ENCODE measurements at regions not wholly inside any gene's neighbourhood (a gene's known extent, or its start where the extent isn't known, plus 50 kb on each side); places are given as distances from the start of the nearest gene placed in this dataset.

DNA sequence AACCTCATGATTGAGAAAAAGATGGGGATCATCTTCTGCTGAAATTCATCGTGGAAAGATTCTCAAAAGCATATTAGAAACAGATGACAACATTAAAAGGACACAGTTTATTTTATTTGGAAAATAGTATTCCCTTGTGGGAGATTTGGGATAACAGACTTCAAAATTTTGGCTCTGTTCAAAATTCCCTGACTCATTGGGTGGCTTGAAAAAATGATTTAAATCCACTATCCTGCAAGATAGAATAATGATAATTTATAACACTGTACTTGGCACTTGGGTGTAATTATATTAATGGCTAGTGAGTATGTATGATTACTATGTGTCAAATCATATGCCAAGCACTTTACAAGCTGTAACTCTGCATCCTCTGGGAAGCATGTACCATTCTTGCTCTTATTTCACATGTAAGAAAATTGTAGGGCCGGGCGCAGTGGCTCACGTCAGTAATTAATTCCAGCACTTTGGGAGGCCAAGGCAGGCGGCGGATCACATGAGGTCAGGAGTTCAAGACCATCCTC is 128.8 kb downstream of the LMNTD1 start:
- Mint-ChIP-seq H3K4me1 (no peaks in the 10 kb centered on the region), H3K27ac (no peak overlapping the region), H3K9me3 (no peaks in the 10 kb centered on the region), H3K36me3 (no peaks in the 10 kb centered on the region), H3K4me3 (no peak overlapping the region), H3K27me3 (peaks cover 0 to 5% of the 10 kb centered on the region in 2 donors)
- H3K9me3 ChIP-seq (ENCODE audit: control insufficient read depth in 1 of 2, low read length in 2 of 2) = no peaks in the 10 kb centered on the region
- H3K27ac ChIP-seq (ENCODE audit: low read depth, low read length) = no peak overlapping the region
- ChIA-PET POLR2A (ENCODE audit: partially characterized antibody) (no interaction called here), CTCF (ENCODE audit: partially characterized antibody) (interaction anchor here (0.9 kb wide), 1 partner anchor 12 kb away, joined by 4 read pairs; no protein-coding TSS in a partner anchor)
- no peaks in the 10 kb centered on the region for H3K4me1 ChIP-seq (ENCODE audit: insufficient read depth, low read length)
- intact Hi-C loops (cut with micrococcal nuclease) = no loop called here
- H3K4me3 ChIP-seq (ENCODE audit: low read length in 2 of 2) = no peak overlapping the region
- no peak for DNase-seq
- no peaks in the 10 kb centered on the region for H3K36me3 ChIP-seq (ENCODE audit: insufficient read depth, low read length)
- no peaks in the 10 kb centered on the region for H3K27me3 ChIP-seq (ENCODE audit: insufficient read depth, low read length)

GRCh38 chr12:25423355-25424050 is 129.6 kb downstream of the LMNTD1 start:
- no peaks in the 10 kb centered on the region for H3K9me3 Mint-ChIP-seq
- Histone ChIP-seq H3K27me3 (ENCODE audit: insufficient read depth, low read length) (no peaks in the 10 kb centered on the region), H3K4me3 (ENCODE audit: low read length in 2 of 2) (no peak overlapping the region), H3K27ac (ENCODE audit: low read depth, low read length) (no peak overlapping the region), H3K36me3 (ENCODE audit: insufficient read depth, low read length) (no peaks in the 10 kb centered on the region), H3K4me1 (ENCODE audit: insufficient read depth, low read length) (no peaks in the 10 kb centered on the region), H3K9me3 (ENCODE audit: control insufficient read depth in 1 of 2, low read length in 2 of 2) (no peaks in the 10 kb centered on the region)
- POLR2A ChIA-PET (ENCODE audit: partially characterized antibody) = no interaction called here
- intact Hi-C loops (cut with micrococcal nuclease) = no loop called here
- H3K27me3 Mint-ChIP-seq = peaks cover 0 to 5% of the 10 kb centered on the region in 2 donors
- CTCF ChIA-PET (ENCODE audit: partially characterized antibody) = interaction anchor here (0.9 kb wide), 1 partner anchor 11 kb away, joined by 4 read pairs; no protein-coding TSS in a partner anchor
- no peak for DNase-seq
- H3K36me3 Mint-ChIP-seq = no peaks in the 10 kb centered on the region
- no peaks in the 10 kb centered on the region for H3K4me1 Mint-ChIP-seq
- H3K4me3 Mint-ChIP-seq = no peak overlapping the region
- H3K27ac Mint-ChIP-seq = no peak overlapping the region

DNA sequence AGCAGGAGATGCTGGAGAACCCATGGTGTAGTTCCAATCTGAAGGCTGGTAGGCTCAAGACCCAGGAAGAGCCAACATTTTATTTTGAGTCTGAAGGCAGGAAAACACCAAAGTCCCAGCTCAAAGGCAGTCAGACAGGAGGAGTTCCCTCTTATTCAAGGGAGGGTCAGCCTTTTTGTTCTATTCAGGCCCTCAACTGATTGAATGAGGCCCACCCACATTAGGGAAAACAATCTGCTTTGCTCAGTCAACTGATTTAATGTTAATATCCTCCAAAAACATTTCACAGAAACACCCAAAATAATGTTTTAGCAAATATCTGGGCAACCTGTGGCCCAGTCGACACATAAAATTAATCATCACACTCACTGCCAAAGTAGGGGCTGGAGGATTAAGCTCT is 130.8 kb downstream of the LMNTD1 start:
- Mint-ChIP-seq H3K27ac (no peak overlapping the region), H3K4me3 (no peak overlapping the region), H3K4me1 (no peaks in the 10 kb centered on the region), H3K9me3 (no peaks in the 10 kb centered on the region), H3K36me3 (no peaks in the 10 kb centered on the region), H3K27me3 (peaks cover 0 to 5% of the 10 kb centered on the region in 2 donors)
- Histone ChIP-seq H3K9me3 (ENCODE audit: control insufficient read depth in 1 of 2, low read length in 2 of 2) (no peaks in the 10 kb centered on the region), H3K27ac (ENCODE audit: low read depth, low read length) (no peak overlapping the region), H3K27me3 (ENCODE audit: insufficient read depth, low read length) (no peaks in the 10 kb centered on the region), H3K4me3 (ENCODE audit: low read length in 2 of 2) (no peak overlapping the region), H3K4me1 (ENCODE audit: insufficient read depth, low read length) (no peaks in the 10 kb centered on the region), H3K36me3 (ENCODE audit: insufficient read depth, low read length) (no peaks in the 10 kb centered on the region)
- intact Hi-C loops (cut with micrococcal nuclease) = no loop called here
- CTCF ChIA-PET (ENCODE audit: partially characterized antibody) = interaction anchor here (1.1 kb wide), 1 partner anchor 14 kb away, joined by 3 read pairs; no protein-coding TSS in a partner anchor
- DNase-seq = no peak
- POLR2A ChIA-PET (ENCODE audit: partially characterized antibody) = no interaction called here

DNA sequence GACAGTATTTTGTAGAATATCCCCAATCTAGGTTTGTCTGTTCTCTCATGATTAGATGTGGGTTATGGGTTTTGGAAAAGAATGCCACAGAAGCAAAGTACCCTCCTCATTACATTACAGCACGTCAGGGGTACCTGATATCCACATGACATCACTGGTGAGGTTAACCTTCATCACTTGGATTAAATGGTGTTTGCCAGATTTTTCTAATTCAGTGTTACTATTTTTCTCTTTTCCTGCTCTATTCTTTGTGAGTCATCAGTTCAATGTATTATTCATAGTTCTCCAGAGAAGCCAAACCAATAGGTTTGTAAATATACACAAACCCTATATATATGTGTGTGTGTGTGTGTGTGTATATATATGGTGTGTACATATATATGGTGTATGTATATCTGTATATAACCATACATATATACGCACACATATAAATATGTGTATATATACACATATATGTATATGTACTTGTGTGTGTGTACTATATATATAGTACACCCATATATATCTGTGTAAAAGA is 131.4 kb downstream of the LMNTD1 start:
- no peaks in the 10 kb centered on the region for H3K36me3 Mint-ChIP-seq
- H3K27me3 ChIP-seq (ENCODE audit: insufficient read depth, low read length) = no peaks in the 10 kb centered on the region
- H3K36me3 ChIP-seq (ENCODE audit: insufficient read depth, low read length) = no peaks in the 10 kb centered on the region
- peaks cover 0 to 3% of the 10 kb centered on the region in 2 donors for H3K27me3 Mint-ChIP-seq
- ChIA-PET CTCF (ENCODE audit: partially characterized antibody) (interaction anchor here (1.1 kb wide), 1 partner anchor 15 kb away, joined by 3 read pairs; no protein-coding TSS in a partner anchor), POLR2A (ENCODE audit: partially characterized antibody) (no interaction called here)
- H3K4me3 Mint-ChIP-seq = no peak overlapping the region
- H3K27ac Mint-ChIP-seq = no peak overlapping the region
- DNase-seq = no peak
- no peaks in the 10 kb centered on the region for H3K9me3 Mint-ChIP-seq
- intact Hi-C loops (cut with micrococcal nuclease) = no loop called here
- no peak overlapping the region for H3K4me3 ChIP-seq (ENCODE audit: low read length in 2 of 2)
- no peaks in the 10 kb centered on the region for H3K9me3 ChIP-seq (ENCODE audit: control insufficient read depth in 1 of 2, low read length in 2 of 2)
- H3K27ac ChIP-seq (ENCODE audit: low read depth, low read length) = no peak overlapping the region
- no peaks in the 10 kb centered on the region for H3K4me1 Mint-ChIP-seq
- H3K4me1 ChIP-seq (ENCODE audit: insufficient read depth, low read length) = no peaks in the 10 kb centered on the region

GRCh38 chr12:25420116-25420515 is 133.0 kb downstream of the LMNTD1 start:
- Histone ChIP-seq H3K27me3 (ENCODE audit: insufficient read depth, low read length) (no peaks in the 10 kb centered on the region), H3K36me3 (ENCODE audit: insufficient read depth, low read length) (no peaks in the 10 kb centered on the region), H3K4me1 (ENCODE audit: insufficient read depth, low read length) (no peaks in the 10 kb centered on the region), H3K27ac (ENCODE audit: low read depth, low read length) (no peak overlapping the region), H3K9me3 (ENCODE audit: control insufficient read depth in 1 of 2, low read length in 2 of 2) (no peaks in the 10 kb centered on the region), H3K4me3 (ENCODE audit: low read length in 2 of 2) (no peak overlapping the region)
- no peaks in the 10 kb centered on the region for H3K9me3 Mint-ChIP-seq
- intact Hi-C loops (cut with micrococcal nuclease) = no loop called here
- CTCF ChIA-PET (ENCODE audit: partially characterized antibody) = no interaction called here
- no peak overlapping the region for H3K27ac Mint-ChIP-seq
- H3K27me3 Mint-ChIP-seq = peaks cover 0 to 3% of the 10 kb centered on the region in 2 donors
- H3K4me1 Mint-ChIP-seq = no peaks in the 10 kb centered on the region
- POLR2A ChIA-PET (ENCODE audit: partially characterized antibody) = no interaction called here
- H3K36me3 Mint-ChIP-seq = no peaks in the 10 kb centered on the region
- no peak for DNase-seq
- H3K4me3 Mint-ChIP-seq = no peak overlapping the region

DNA sequence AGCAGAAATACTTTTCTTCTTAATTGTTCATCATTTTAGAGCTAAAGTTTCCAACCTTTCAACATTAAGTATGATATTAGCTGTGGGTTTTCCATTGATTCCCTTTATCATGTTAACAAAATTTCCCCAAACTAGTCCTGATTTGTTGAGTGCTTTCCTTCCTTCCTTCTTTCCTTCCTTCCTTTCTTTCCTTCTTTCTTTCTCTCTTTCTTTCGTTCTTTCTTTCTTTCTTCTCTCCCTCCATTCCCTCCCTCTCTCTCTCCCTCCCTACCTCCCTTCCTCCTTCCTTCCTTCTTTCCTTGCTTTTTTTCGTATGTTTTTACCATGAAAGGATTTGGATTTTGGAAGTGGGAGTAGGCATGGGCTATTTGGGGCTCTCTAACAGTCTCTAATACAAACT is 133.5 kb downstream of the LMNTD1 start:
- intact Hi-C loops (cut with micrococcal nuclease) = no loop called here
- no peak overlapping the region for H3K27ac ChIP-seq (ENCODE audit: low read depth, low read length)
- ChIA-PET CTCF (ENCODE audit: partially characterized antibody) (no interaction called here), POLR2A (ENCODE audit: partially characterized antibody) (no interaction called here)
- no peak overlapping the region for H3K27ac Mint-ChIP-seq
- no peaks in the 10 kb centered on the region for H3K27me3 ChIP-seq (ENCODE audit: insufficient read depth, low read length)
- H3K27me3 Mint-ChIP-seq = peaks cover 0 to 3% of the 10 kb centered on the region in 2 donors
- no peak overlapping the region for H3K4me3 ChIP-seq (ENCODE audit: low read length in 2 of 2)
- H3K9me3 Mint-ChIP-seq = no peaks in the 10 kb centered on the region
- H3K36me3 ChIP-seq (ENCODE audit: insufficient read depth, low read length) = no peaks in the 10 kb centered on the region
- no peak overlapping the region for H3K4me3 Mint-ChIP-seq
- no peaks in the 10 kb centered on the region for H3K4me1 ChIP-seq (ENCODE audit: insufficient read depth, low read length)
- H3K9me3 ChIP-seq (ENCODE audit: control insufficient read depth in 1 of 2, low read length in 2 of 2) = no peaks in the 10 kb centered on the region
- no peaks in the 10 kb centered on the region for H3K36me3 Mint-ChIP-seq
- DNase-seq = no peak
- H3K4me1 Mint-ChIP-seq = no peaks in the 10 kb centered on the region

DNA sequence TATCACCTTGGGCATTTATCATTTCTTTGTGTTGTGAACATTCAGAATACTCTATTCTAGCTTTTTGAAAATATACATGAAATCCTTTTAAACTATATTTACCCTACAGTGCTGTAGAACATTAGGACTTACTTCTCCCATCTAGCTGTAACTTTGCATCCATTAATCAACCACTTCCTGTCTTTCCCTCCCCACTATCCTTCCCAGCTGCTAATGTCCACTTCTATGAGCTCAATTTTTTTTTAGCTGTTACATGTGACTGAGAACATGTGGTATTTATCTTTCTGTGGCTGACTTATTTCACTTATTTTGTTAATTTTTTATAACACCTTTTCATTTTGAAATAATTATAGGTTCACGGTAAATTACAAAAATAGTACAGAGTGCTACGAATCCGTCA is 136.0 kb downstream of the LMNTD1 start:
- POLR2A ChIA-PET (ENCODE audit: partially characterized antibody) = no interaction called here
- Mint-ChIP-seq H3K9me3 (peaks cover 0 to 2% (median 0%) of the 10 kb centered on the region in 8 donors), H3K4me3 (no peak overlapping the region), H3K36me3 (no peaks in the 10 kb centered on the region), H3K4me1 (no peaks in the 10 kb centered on the region), H3K27ac (no peak overlapping the region), H3K27me3 (peaks cover 2 to 3% of the 10 kb centered on the region in 2 donors)
- H3K4me1 ChIP-seq (ENCODE audit: insufficient read depth, low read length) = no peaks in the 10 kb centered on the region
- no peak for DNase-seq
- no peak overlapping the region for H3K4me3 ChIP-seq (ENCODE audit: low read length in 2 of 2)
- H3K36me3 ChIP-seq (ENCODE audit: insufficient read depth, low read length) = no peaks in the 10 kb centered on the region
- H3K27me3 ChIP-seq (ENCODE audit: insufficient read depth, low read length) = no peaks in the 10 kb centered on the region
- intact Hi-C loops (cut with micrococcal nuclease) = no loop called here
- H3K27ac ChIP-seq (ENCODE audit: low read depth, low read length) = no peak overlapping the region
- no peaks in the 10 kb centered on the region for H3K9me3 ChIP-seq (ENCODE audit: control insufficient read depth in 1 of 2, low read length in 2 of 2)
- CTCF ChIA-PET (ENCODE audit: partially characterized antibody) = no interaction called here

Data from CD4-positive, alpha-beta memory T cell (primary cell).